Hepatocyte (in vitro differentiated cells): ENCODE measurements at regions not wholly inside any gene's neighbourhood (a gene's known extent, or its start where the extent isn't known, plus 50 kb on each side); places are given as distances from the start of the nearest gene placed in this dataset.

ENCODE experiments used
- DNase-seq: peaks from one replicate; pipeline ENCODE4 v3.0.0-alpha.2; 2016; ENCODE audit warnings: low spot score
- H2AFZ ChIP-seq: fragments of 200-600 bp; sonication (generic); 2 replicates; pipeline ENCODE4 v1.6.0; 2016; ENCODE audit warnings: antibody characterized with exemption, mild to moderate bottlenecking
- H3K27ac ChIP-seq: fragments of 200-600 bp; sonication (generic); 2 replicates; pipeline ENCODE4 v1.5.1; 2016; ENCODE audit warnings: mild to moderate bottlenecking
- H3K27me3 ChIP-seq: fragments of 200-600 bp; sonication (generic); 2 replicates; pipeline ENCODE4 v1.6.1; 2016
- H3K36me3 ChIP-seq: fragments of 200-600 bp; sonication (generic); replicated peaks from 2 replicates; pipeline ENCODE4 v1.5.1; 2016; ENCODE audit warnings: low read depth; ENCODE audit not compliant: insufficient read depth
- H3K4me1 ChIP-seq: fragments of 200-600 bp; sonication (generic); 2 replicates; pipeline ENCODE4 v1.5.1; 2016; ENCODE audit warnings: mild to moderate bottlenecking, moderate library complexity; ENCODE audit not compliant: insufficient read depth
- H3K4me2 ChIP-seq: fragments of 200-600 bp; sonication (generic); 2 replicates; pipeline ENCODE4 v1.6.0; 2016
- H3K4me3 ChIP-seq: fragments of 200-600 bp; sonication (generic); 2 replicates; pipeline ENCODE4 v1.5.1; 2016; ENCODE audit warnings: mild to moderate bottlenecking
- H3K79me2 ChIP-seq: fragments of 200-600 bp; sonication (generic); 2 replicates; pipeline ENCODE4 v1.6.0; 2017; ENCODE audit warnings: mild to moderate bottlenecking
- H3K9me2 ChIP-seq: fragments of 200-600 bp; sonication (generic); replicated peaks from 2 replicates; pipeline ENCODE4 v1.6.0; 2017; ENCODE audit warnings: mild to moderate bottlenecking; ENCODE audit not compliant: insufficient read depth
- H3K9me3 ChIP-seq: fragments of 200-600 bp; sonication (generic); 2 replicates; pipeline ENCODE4 v1.5.1; 2016; ENCODE audit warnings: low read depth, mild to moderate bottlenecking
- H4K20me1 ChIP-seq: fragments of 200-600 bp; sonication (generic); 2 replicates; pipeline ENCODE4 v1.6.0; 2016; ENCODE audit warnings: mild to moderate bottlenecking; ENCODE audit not compliant: insufficient read depth, poor library complexity, severe bottlenecking
- EZH2 ChIP-seq: fragments of 200-600 bp; sonication (generic); IDR thresholded peaks from 2 replicates; pipeline ENCODE4 v1.6.1; 2016; ENCODE audit warnings: antibody characterized with exemption, mild to moderate bottlenecking, borderline replicate concordance
- EZH2phosphoT487 ChIP-seq: fragments of 200-600 bp; sonication (generic); IDR thresholded peaks from one replicate; pipeline ENCODE4 v1.6.1; 2018; ENCODE audit warnings: antibody characterized with exemption, mild to moderate bottlenecking, low read depth, moderate library complexity; ENCODE audit not compliant: unreplicated experiment, severe bottlenecking
- WGBS: methylation state at CpG from one replicate; pipeline ENCODE4 v1.1.6; 2016; ENCODE audit warnings: low lambda C conversion rate; ENCODE audit errors: missing lambda C conversion rate; 5-methylcytosine and 5-hydroxymethylcytosine counted together
- TF ChIP-seq, protein P1 (sequence below): fragments of 200-600 bp; sonication (generic); IDR thresholded peaks from 2 replicates; pipeline ENCODE4 v1.5.1; 2016; ENCODE audit warnings: antibody characterized with exemption, mild to moderate bottlenecking; ENCODE audit not compliant: poor library complexity

DNA sequence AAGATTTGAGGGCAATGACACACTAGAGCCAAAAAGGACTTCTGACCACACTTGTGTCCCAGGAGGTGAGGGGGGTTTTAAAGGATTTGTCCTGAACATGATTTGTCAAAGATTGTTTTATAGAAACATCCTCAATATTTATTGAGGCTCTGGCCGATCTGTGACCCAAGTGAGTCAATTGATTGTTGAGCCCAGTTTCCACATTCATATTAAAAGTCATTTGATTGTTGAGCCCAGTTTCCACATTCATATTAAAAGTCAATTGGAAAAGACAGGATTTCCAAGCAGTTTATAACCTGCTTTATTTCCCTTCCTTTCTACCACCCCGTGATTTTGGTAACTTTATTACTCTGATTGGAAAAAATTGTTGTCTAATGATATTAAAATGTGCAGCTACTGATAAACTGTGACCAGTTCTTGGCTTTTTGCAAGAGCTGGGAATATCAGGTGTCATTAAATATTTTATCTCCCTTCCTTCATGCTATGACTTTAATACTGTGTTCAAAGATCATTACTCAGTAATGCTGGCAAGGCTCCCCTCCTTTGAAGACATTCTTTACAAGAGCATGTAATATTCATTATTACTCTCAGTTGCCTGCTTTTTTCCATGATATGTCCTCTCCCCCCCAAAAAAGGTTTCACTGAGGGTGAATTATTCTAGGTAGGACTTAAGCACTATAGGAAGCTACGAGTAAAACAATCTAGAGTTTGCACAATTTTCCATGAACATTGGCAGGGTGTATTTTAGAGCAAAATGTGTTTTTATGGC lies 75.3 kb downstream of the HRH4 start:
- WGBS: 91% methylated on average over 3 of the region's 3 CpGs
- Histone ChIP-seq H3K79me2 (no peaks in the 10 kb centered on the region), H3K9me3 (no peaks in the 10 kb centered on the region), H3K4me3 (no peak overlapping the region), H3K27me3 (no peaks in the 10 kb centered on the region), H4K20me1 (no peaks in the 10 kb centered on the region), H3K36me3 (no peaks in the 10 kb centered on the region), H3K4me1 (peaks cover 16% of the 10 kb centered on the region), H3K4me2 (no peak overlapping the region), H3K9me2 (no peaks in the 10 kb centered on the region), H2AFZ (no peak overlapping the region), H3K27ac (no peak overlapping the region)
- TF ChIP-seq EZH2phosphoT487 (no peak), EZH2 (no peak)
- TF ChIP-seq, protein P1, sequence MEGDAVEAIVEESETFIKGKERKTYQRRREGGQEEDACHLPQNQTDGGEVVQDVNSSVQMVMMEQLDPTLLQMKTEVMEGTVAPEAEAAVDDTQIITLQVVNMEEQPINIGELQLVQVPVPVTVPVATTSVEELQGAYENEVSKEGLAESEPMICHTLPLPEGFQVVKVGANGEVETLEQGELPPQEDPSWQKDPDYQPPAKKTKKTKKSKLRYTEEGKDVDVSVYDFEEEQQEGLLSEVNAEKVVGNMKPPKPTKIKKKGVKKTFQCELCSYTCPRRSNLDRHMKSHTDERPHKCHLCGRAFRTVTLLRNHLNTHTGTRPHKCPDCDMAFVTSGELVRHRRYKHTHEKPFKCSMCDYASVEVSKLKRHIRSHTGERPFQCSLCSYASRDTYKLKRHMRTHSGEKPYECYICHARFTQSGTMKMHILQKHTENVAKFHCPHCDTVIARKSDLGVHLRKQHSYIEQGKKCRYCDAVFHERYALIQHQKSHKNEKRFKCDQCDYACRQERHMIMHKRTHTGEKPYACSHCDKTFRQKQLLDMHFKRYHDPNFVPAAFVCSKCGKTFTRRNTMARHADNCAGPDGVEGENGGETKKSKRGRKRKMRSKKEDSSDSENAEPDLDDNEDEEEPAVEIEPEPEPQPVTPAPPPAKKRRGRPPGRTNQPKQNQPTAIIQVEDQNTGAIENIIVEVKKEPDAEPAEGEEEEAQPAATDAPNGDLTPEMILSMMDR: no peak
- no peak for DNase-seq

DNA sequence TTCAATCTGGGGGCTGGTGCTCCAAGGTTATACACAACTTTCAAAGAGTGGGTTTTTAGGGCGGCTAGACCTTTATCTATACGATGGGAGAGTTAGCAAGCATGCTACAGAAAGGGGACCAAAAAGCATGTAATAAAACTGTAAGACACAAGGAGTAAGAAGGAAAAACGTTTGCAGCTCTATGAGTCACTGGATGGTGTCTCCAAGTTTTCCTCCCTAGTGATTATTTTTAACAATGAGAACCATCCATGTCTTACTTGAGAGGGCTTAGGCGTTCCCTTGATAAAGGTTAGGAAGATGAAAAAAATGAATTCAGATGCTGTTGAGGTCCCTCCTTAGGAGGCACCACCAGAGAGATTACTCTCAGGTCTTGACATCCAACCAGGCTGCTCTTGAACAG lies 75.9 kb downstream of the HRH4 start:
- Histone ChIP-seq H4K20me1 (no peaks in the 10 kb centered on the region), H3K4me3 (no peak overlapping the region), H3K27me3 (no peaks in the 10 kb centered on the region), H3K4me1 (peaks cover 16% of the 10 kb centered on the region), H3K9me3 (no peaks in the 10 kb centered on the region), H3K4me2 (no peak overlapping the region), H3K36me3 (no peaks in the 10 kb centered on the region), H2AFZ (no peak overlapping the region), H3K79me2 (no peaks in the 10 kb centered on the region), H3K9me2 (no peaks in the 10 kb centered on the region), H3K27ac (no peak overlapping the region)
- 48% methylated on average over 4 of the region's 4 CpGs for WGBS
- no peak for TF ChIP-seq EZH2phosphoT487
- no peak for TF ChIP-seq EZH2
- TF ChIP-seq, protein P1: no peak
- no peak for DNase-seq

DNA sequence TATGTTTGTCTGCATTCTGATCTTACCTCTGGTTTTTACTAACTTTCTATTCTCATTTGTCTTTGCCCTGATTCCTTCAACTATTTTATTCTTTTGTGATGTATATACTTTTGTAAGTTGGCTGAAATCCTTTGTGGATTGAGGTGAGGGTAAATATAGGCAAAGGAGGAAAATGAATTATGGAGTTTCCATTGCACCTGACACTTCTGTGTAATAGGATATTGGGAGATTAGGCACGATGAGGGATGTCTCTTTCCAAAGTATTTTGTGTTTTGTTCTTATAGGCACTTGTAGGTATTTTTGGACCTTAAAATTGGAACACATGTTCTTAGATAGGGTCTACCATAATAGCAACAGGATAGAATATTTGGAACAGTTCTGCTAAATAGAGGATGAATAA lies 76.4 kb downstream of the HRH4 start:
- Histone ChIP-seq H3K79me2 (no peaks in the 10 kb centered on the region), H4K20me1 (no peaks in the 10 kb centered on the region), H3K4me2 (no peak overlapping the region), H3K9me3 (no peaks in the 10 kb centered on the region), H3K36me3 (no peaks in the 10 kb centered on the region), H3K9me2 (no peaks in the 10 kb centered on the region), H3K4me3 (no peak overlapping the region), H3K27ac (no peak overlapping the region), H3K4me1 (peaks cover 16% of the 10 kb centered on the region), H3K27me3 (no peaks in the 10 kb centered on the region), H2AFZ (no peak overlapping the region)
- whole genome bisulfite sequencing: 84% methylated on average over 1 of the region's 1 CpG
- TF ChIP-seq EZH2: no peak
- TF ChIP-seq, protein P1: no peak
- TF ChIP-seq EZH2phosphoT487: no peak
- no peak for DNase-seq
